BLaER1 treated with 17β-estradiol and CSF1 and Interleukin-3, amounts not matched to agents 10 nM and 100 nM (cell line): ENCODE measurements at regions not wholly inside any gene's neighbourhood (a gene's known extent, or its start where the extent isn't known, plus 50 kb on each side); places are given as distances from the start of the nearest gene placed in this dataset.
"Not testable (repeated sequence)": the region's sequence is repeated elsewhere in the genome, so short reads cannot be mapped to it uniquely, and the experiment has no call there.

ENCODE experiments used
- H3K27ac ChIP-seq, 11 experiments: shearing (Covaris generic); formaldehyde crosslinking; 2 replicates each; pipeline ENCODE4 v1.8.1; 2022
- H3K27me3 ChIP-seq, 11 experiments: shearing (Covaris generic); formaldehyde crosslinking; 2 replicates each; pipeline ENCODE4 v1.8.1; 2022
- H3K36me3 ChIP-seq, 11 experiments: shearing (Covaris generic); formaldehyde crosslinking; 2 replicates each; pipeline ENCODE4 v1.8.1; 2022
- H3K4me1 ChIP-seq, 10 experiments: shearing (Covaris generic); formaldehyde crosslinking; 2 replicates each; pipeline ENCODE4 v1.8.1; 2022
- H3K4me2 ChIP-seq, 11 experiments: shearing (Covaris generic); formaldehyde crosslinking; 2 replicates each; pipeline ENCODE4 v1.8.1; 2022
- H3K4me3 ChIP-seq, 10 experiments: shearing (Covaris generic); formaldehyde crosslinking; 2 replicates each; pipeline ENCODE4 v1.8.1; 2022
- H3K9ac ChIP-seq, 11 experiments: shearing (Covaris generic); formaldehyde crosslinking; 2 replicates each; pipeline ENCODE4 v1.8.1; 2022
- H3K9me3 ChIP-seq, 11 experiments: shearing (Covaris generic); formaldehyde crosslinking; replicated peaks in 1 of 11; 2 replicates each; pipeline ENCODE4 v1.8.1; 2022
- H4K20me1 ChIP-seq, 11 experiments: shearing (Covaris generic); formaldehyde crosslinking; 2 replicates each; pipeline ENCODE4 v1.8.1; 2022
- Cebpa-rat ChIP-seq, 11 experiments: shearing (Covaris generic); IDR thresholded peaks; 2 replicates each; pipeline ENCODE4 v1.8.1; 2022

GRCh38 chr18:10130606-10131005, 216.8 kb downstream of the VAPA start:
- H3K4me3 ChIP-seq: no peak overlapping the region
- peaks cover 11 to 24% (median 16%) of the 10 kb centered on the region in 11 experiments; a peak in 21 of 22 replicates for H3K27me3 ChIP-seq
- no peak for TF ChIP-seq Cebpa-rat (IDR thresholded peaks at IDR 0.05)
- peaks cover 0 to 5% (median 0%) of the 10 kb centered on the region in 11 experiments; a peak in 2 of 22 replicates for H3K9me3 ChIP-seq
- peak overlapping the region in 1 of 11 experiments; percentile 34; a peak in 1 of 22 replicates for H3K4me2 ChIP-seq
- H4K20me1 ChIP-seq: no peaks in the 10 kb centered on the region
- no peaks in the 10 kb centered on the region for H3K4me1 ChIP-seq
- H3K9ac ChIP-seq: no peak overlapping the region
- no peak overlapping the region for H3K27ac ChIP-seq
- H3K36me3 ChIP-seq: no peaks in the 10 kb centered on the region

GRCh38 chr18:10131081-10131459, 217.3 kb downstream of the VAPA start:
- Histone ChIP-seq H3K9me3 (peaks cover 0 to 5% (median 0%) of the 10 kb centered on the region in 11 experiments; a peak in 2 of 22 replicates), H4K20me1 (no peaks in the 10 kb centered on the region), H3K4me1 (no peaks in the 10 kb centered on the region), H3K9ac (no peak overlapping the region), H3K27me3 (peaks cover 11 to 24% (median 16%) of the 10 kb centered on the region in 11 experiments; a peak in 21 of 22 replicates), H3K36me3 (no peaks in the 10 kb centered on the region), H3K27ac (no peak overlapping the region), H3K4me2 (no peak overlapping the region), H3K4me3 (no peak overlapping the region)
- no peak for TF ChIP-seq Cebpa-rat (IDR thresholded peaks at IDR 0.05)

- no peak overlapping the region for H3K27ac ChIP-seq
- no peak overlapping the region for H3K4me3 ChIP-seq
- TF ChIP-seq Cebpa-rat (IDR thresholded peaks at IDR 0.05): no peak
- no peaks in the 10 kb centered on the region for H4K20me1 ChIP-seq
- no peak overlapping the region for H3K9ac ChIP-seq
- no peaks in the 10 kb centered on the region for H3K36me3 ChIP-seq
- H3K4me1 ChIP-seq: no peaks in the 10 kb centered on the region
- peaks cover 0 to 5% (median 0%) of the 10 kb centered on the region in 11 experiments; a peak in 2 of 22 replicates for H3K9me3 ChIP-seq
- H3K27me3 ChIP-seq: peaks cover 11 to 24% (median 16%) of the 10 kb centered on the region in 11 experiments; a peak in 21 of 22 replicates
- no peak overlapping the region for H3K4me2 ChIP-seq
Observed at GRCh38 chr18:10131460-10132395, 217.9 kb downstream of the VAPA start.

- Histone ChIP-seq H3K4me1 (no peaks in the 10 kb centered on the region), H3K9me3 (peaks cover 0 to 5% (median 0%) of the 10 kb centered on the region in 11 experiments; a peak in 2 of 22 replicates), H3K4me2 (no peak overlapping the region), H3K27ac (no peak overlapping the region), H3K36me3 (no peaks in the 10 kb centered on the region), H3K4me3 (no peak overlapping the region), H3K27me3 (peaks cover 11 to 24% (median 16%) of the 10 kb centered on the region in 11 experiments; a peak in 21 of 22 replicates), H3K9ac (no peak overlapping the region), H4K20me1 (no peaks in the 10 kb centered on the region)
- no peak for TF ChIP-seq Cebpa-rat (IDR thresholded peaks at IDR 0.05)
Observed at GRCh38 chr18:10133516-10133915, 219.7 kb downstream of the VAPA start.

GRCh38 chr18:10134204-10134603, 220.4 kb downstream of the VAPA start:
- H3K36me3 ChIP-seq: no peaks in the 10 kb centered on the region
- H3K9me3 ChIP-seq: peaks cover 0 to 5% (median 0%) of the 10 kb centered on the region in 11 experiments; a peak in 2 of 22 replicates
- TF ChIP-seq Cebpa-rat (IDR thresholded peaks at IDR 0.05): no peak
- H3K27me3 ChIP-seq: peaks cover 11 to 24% (median 16%) of the 10 kb centered on the region in 11 experiments; a peak in 21 of 22 replicates
- H3K27ac ChIP-seq: no peak overlapping the region
- H3K4me3 ChIP-seq: no peak overlapping the region
- H4K20me1 ChIP-seq: no peaks in the 10 kb centered on the region
- no peaks in the 10 kb centered on the region for H3K4me1 ChIP-seq
- H3K9ac ChIP-seq: no peak overlapping the region
- H3K4me2 ChIP-seq: no peak overlapping the region

GRCh38 chr18:10134749-10135148, 220.9 kb downstream of the VAPA start:
- not testable (repeated sequence) for H3K4me2 ChIP-seq, H4K20me1 ChIP-seq, H3K4me3 ChIP-seq, H3K4me1 ChIP-seq, H3K36me3 ChIP-seq, H3K9ac ChIP-seq, H3K9me3 ChIP-seq, H3K27ac ChIP-seq
- peaks cover 11 to 24% (median 16%) of the 10 kb centered on the region in 11 experiments; a peak in 21 of 22 replicates for H3K27me3 ChIP-seq

GRCh38 chr18:10135302-10135926, 221.6 kb downstream of the VAPA start:
- no peak for TF ChIP-seq Cebpa-rat (IDR thresholded peaks at IDR 0.05)

GRCh38 chr18:10138719-10139118, 224.9 kb downstream of the VAPA start:
- no peak overlapping the region for H3K4me2 ChIP-seq
- H3K4me3 ChIP-seq: no peak overlapping the region
- H4K20me1 ChIP-seq: no peaks in the 10 kb centered on the region
- peaks cover 0 to 13% (median 2%) of the 10 kb centered on the region in 10 experiments; a peak in 4 of 20 replicates for H3K4me1 ChIP-seq
- no peaks in the 10 kb centered on the region for H3K36me3 ChIP-seq
- no peaks in the 10 kb centered on the region for H3K27me3 ChIP-seq
- no peak overlapping the region for H3K27ac ChIP-seq
- no peak for TF ChIP-seq Cebpa-rat (IDR thresholded peaks at IDR 0.05)
- no peak overlapping the region for H3K9ac ChIP-seq
- no peaks in the 10 kb centered on the region; a peak in 1 of 22 replicates for H3K9me3 ChIP-seq

More at GRCh38 chr18:10135302-10135926, 221.6 kb downstream of the VAPA start:
- Histone ChIP-seq H3K4me3 (no peak overlapping the region), H3K27me3 (peaks cover 11 to 21% (median 16%) of the 10 kb centered on the region in 11 experiments; a peak in 21 of 22 replicates), H3K36me3 (no peaks in the 10 kb centered on the region), H3K4me2 (no peak overlapping the region), H4K20me1 (no peaks in the 10 kb centered on the region), H3K9me3 (peaks cover 0 to 5% (median 0%) of the 10 kb centered on the region in 11 experiments; a peak in 2 of 22 replicates), H3K4me1 (peaks cover 0 to 9% (median 1%) of the 10 kb centered on the region in 10 experiments; a peak in 4 of 20 replicates), H3K27ac (no peak overlapping the region), H3K9ac (no peak overlapping the region)

- Histone ChIP-seq H3K4me1 (peaks cover 0 to 13% (median 2%) of the 10 kb centered on the region in 10 experiments; a peak in 4 of 20 replicates), H3K27me3 (no peaks in the 10 kb centered on the region), H3K9me3 (no peaks in the 10 kb centered on the region; a peak in 1 of 22 replicates), H3K9ac (no peak overlapping the region), H4K20me1 (no peaks in the 10 kb centered on the region), H3K27ac (no peak overlapping the region), H3K36me3 (no peaks in the 10 kb centered on the region), H3K4me2 (peak overlapping the region in 5 of 11 experiments; percentile 14 to 37 (median 20); a peak in 4 of 22 replicates), H3K4me3 (no peak overlapping the region)
- no peak for TF ChIP-seq Cebpa-rat (IDR thresholded peaks at IDR 0.05)
Observed at GRCh38 chr18:10139783-10140410, 226.1 kb downstream of the VAPA start.
